K562 (cell line): ENCODE measurements at regions not wholly inside any gene's neighbourhood (a gene's known extent, or its start where the extent isn't known, plus 50 kb on each side); places are given as distances from the start of the nearest gene placed in this dataset.

ENCODE experiments used
- ATAC-seq: fragments of 200-7000 bp; cut with Tn5 transposase; 3 replicates; pipeline ENCODE4 v1.9.1; 2020; ENCODE audit warnings: moderate library complexity
- BruUV-seq: library from RNA; stranded (reverse); fragments of 400-500 nt; replicated peaks from 2 replicates; lab custom pipeline; 2021; lab: Mats Ljungman, UMichigan
- CTCF ChIA-PET: fragments of 300-600 bp; formaldehyde crosslinking; extraction: SDS; loops from one replicate; lab custom pipeline; 2021; ENCODE audit warnings: low intra/inter-chr PET ratio; lab: Yijun Ruan, JAX
- POLR2A ChIA-PET: fragments of 300-600, 350-650 bp; sonication (Branson Sonifier 250); formaldehyde crosslinking; extraction: SDS; loops from one replicate; lab custom pipeline; 2021; ENCODE audit warnings: antibody characterized with exemption, inconsistent platforms; lab: Yijun Ruan, JAX
- DNase-seq, 4 experiments: peaks; one replicate each; pipeline versions ENCODE4 v3.0.0 to v3.0.0-alpha.2; 2011 to 2018; ENCODE audit warnings: low spot score in 3 of 4, mixed read lengths in 3 of 4; ENCODE audit errors: extremely low read depth in 1 of 4
- FAIRE-seq: peaks from 2 replicates; lab custom pipeline; 2011; peaks lifted over from hg19 to GRCh38; lab: Jason Lieb, UNC
- H2AFZ ChIP-seq: 2 replicates; pipeline ENCODE4 v1.6.0; 2011; ENCODE audit warnings: low read depth, low read length, control low read depth, inconsistent platforms
- H3K27ac ChIP-seq: fragments of 200-600 bp; 3 replicates; pipeline ENCODE4 v1.8.0; 2011; ENCODE audit warnings: low read depth, mild to moderate bottlenecking, control low read depth, inconsistent platforms, low read length, moderate library complexity, mixed read lengths; ENCODE audit errors: extremely low read depth
- H3K27me3 ChIP-seq, 2 experiments: fragments of 300-600 bp in 1 of 2; 2 replicates in 1 of 2; 3 replicates in 1 of 2; pipeline versions ENCODE4 v1.6.0 to v1.8.0; 2011; ENCODE audit warnings: inconsistent platforms in 2 of 2, low read length in 2 of 2, mild to moderate bottlenecking in 1 of 2, mixed read lengths in 1 of 2, moderate library complexity in 1 of 2; ENCODE audit not compliant: control insufficient read depth in 2 of 2, insufficient read depth in 2 of 2
- H3K36me3 ChIP-seq: fragments of 300-600 bp; 3 replicates; pipeline ENCODE4 v1.8.0; 2011; ENCODE audit warnings: mild to moderate bottlenecking, low read length, inconsistent platforms; ENCODE audit not compliant: control insufficient read depth, insufficient read depth
- H3K4me1 ChIP-seq, 2 experiments: fragments of 200-600 bp in 1 of 2; replicated peaks in 1 of 2; 2 replicates in 1 of 2; 3 replicates in 1 of 2; pipeline versions ENCODE4 v1.5.1 to v1.8.0; 2011; ENCODE audit warnings: inconsistent platforms in 2 of 2, low read length in 2 of 2, mild to moderate bottlenecking in 1 of 2, mixed read lengths in 1 of 2, moderate library complexity in 1 of 2; ENCODE audit not compliant: control insufficient read depth in 2 of 2, insufficient read depth in 2 of 2
- H3K4me2 ChIP-seq: 2 replicates; pipeline ENCODE4 v1.6.1; 2011; ENCODE audit warnings: low read length, control low read depth, inconsistent platforms, mixed read lengths; ENCODE audit not compliant: insufficient read depth
- H3K4me3 ChIP-seq: fragments of 200-600 bp; sonication (generic), shearing (Covaris generic); 2 replicates; pipeline ENCODE4 v1.5.1; 2016; ENCODE audit warnings: control low read depth, inconsistent platforms
- H3K79me2 ChIP-seq: fragments of 200-600 bp; 3 replicates; pipeline ENCODE4 v1.8.0; 2011; ENCODE audit warnings: low read length, inconsistent platforms; ENCODE audit not compliant: control insufficient read depth, insufficient read depth
- H3K9ac ChIP-seq, 2 experiments: 2 replicates each; pipeline versions ENCODE4 v1.6.0 to v1.6.1; 2011; ENCODE audit warnings: low read depth in 2 of 2, low read length in 2 of 2, control low read depth in 1 of 2, inconsistent platforms in 1 of 2, mild to moderate bottlenecking in 1 of 2, mixed read lengths in 1 of 2; ENCODE audit not compliant: insufficient read depth in 1 of 2
- H3K9me1 ChIP-seq: one replicate; pipeline ENCODE4 v1.6.0; 2011; ENCODE audit warnings: inconsistent platforms, mild to moderate bottlenecking, low read length, moderate library complexity; ENCODE audit not compliant: control insufficient read depth, insufficient read depth
- H3K9me3 ChIP-seq: replicated peaks from 2 replicates; pipeline ENCODE4 v1.5.1; 2011; ENCODE audit warnings: low read depth, low read length, inconsistent platforms; ENCODE audit not compliant: control insufficient read depth, insufficient read depth
- H4K20me1 ChIP-seq: replicated peaks from 2 replicates; pipeline ENCODE4 v1.6.1; 2011; ENCODE audit warnings: low read length, inconsistent platforms, mixed read lengths; ENCODE audit not compliant: control insufficient read depth, insufficient read depth
- ARID3B ChIP-seq: fragments of 250-450 bp; sonication (Bioruptor Pico); IDR thresholded peaks from 2 replicates; pipeline ENCODE4 v1.4.0; 2020; ENCODE audit warnings: borderline replicate concordance
- MYNN ChIP-seq, 2 experiments: sonication (generic); formaldehyde crosslinking in 1 of 2; IDR thresholded peaks; 2 replicates each; pipeline versions ENCODE4 v1.5.0 to v1.6.1; 2016 to 2020; ENCODE audit warnings: antibody characterized with exemption in 1 of 2, missing genetic modification reagents in 1 of 2
- NFE2L1 ChIP-seq: fragments of 450-650 bp; IDR thresholded peaks from 2 replicates; pipeline ENCODE4 v1.6.1; 2016; ENCODE audit warnings: missing genetic modification characterization, low read depth, mild to moderate bottlenecking, missing compliant biosample characterization, moderate library complexity, borderline replicate concordance
- NR1H2 ChIP-seq: sonication (generic); formaldehyde crosslinking; IDR thresholded peaks from 2 replicates; pipeline ENCODE4 v1.4.0; 2020; ENCODE audit warnings: mild to moderate bottlenecking, missing genetic modification reagents
- POLR3G ChIP-seq: IDR thresholded peaks from 2 replicates; pipeline ENCODE4 v1.6.1; 2011; ENCODE audit not compliant: insufficient read length, insufficient replicate concordance; ENCODE audit errors: extremely low read depth
- RFX5 ChIP-seq: IDR thresholded peaks from 2 replicates; pipeline ENCODE4 v1.6.1; 2011; ENCODE audit warnings: low read depth, mild to moderate bottlenecking, improper control_type of control experiment, low read length
- SETDB1 ChIP-seq: IDR thresholded peaks from one replicate; pipeline ENCODE4 v1.6.1; 2012; ENCODE audit warnings: low read length, control low read depth, inconsistent platforms
- SMAD2 ChIP-seq: fragments of 150-350 bp; IDR thresholded peaks from 2 replicates; pipeline ENCODE4 v1.6.1; 2014; ENCODE audit warnings: low read depth, mild to moderate bottlenecking, low read length
- ZKSCAN1 ChIP-seq: fragments of 150-350 bp; IDR thresholded peaks from 2 replicates; pipeline ENCODE4 v1.6.1; 2016; ENCODE audit warnings: low read depth, low read length
- ZNF146 ChIP-seq: IDR thresholded peaks from one replicate; pipeline ENCODE4 v1.6.1; 2018; ENCODE audit warnings: missing compliant biosample characterization; ENCODE audit not compliant: unreplicated experiment
- ZNF407 ChIP-seq: fragments of 450-650 bp; IDR thresholded peaks from 2 replicates; pipeline ENCODE4 v1.6.1; 2016; ENCODE audit warnings: low read depth
- ZNF764 ChIP-seq: fragments of 250-450 bp; sonication (Bioruptor Pico); IDR thresholded peaks from 2 replicates; pipeline ENCODE4 v1.4.0; 2020; ENCODE audit warnings: low read depth, mild to moderate bottlenecking, moderate library complexity
- WGBS: fragments of 100-300 bp; shearing (Covaris generic); methylation state at CpG from one replicate; pipeline ENCODE4 v1.1.6; 2016; ENCODE audit warnings: low coverage, mixed read lengths; ENCODE audit not compliant: insufficient coverage; ENCODE audit errors: missing lambda C conversion rate; 5-methylcytosine and 5-hydroxymethylcytosine counted together
- in situ Hi-C: fragments of 300-500 bp; cut with MboI; formaldehyde crosslinking; loops from 4 replicates; pipeline ENCODE4 v1.15.0; 2018; ENCODE audit warnings: inconsistent platforms, mixed read lengths
- intact Hi-C: fragments of 100-400 bp; cut with micrococcal nuclease; formaldehyde crosslinking; loops from 2 replicates; pipeline ENCODE4 v1.14.2; 2022

- TF ChIP-seq ARID3B (CRISPR knock-in tag) (no peak), ZNF764 (CRISPR knock-in tag) (no peak), POLR3G (no peak)
Observed at GRCh38 chr2:78077633-78078032, 555.5 kb upstream of the LRRTM4 start (continued).

- 6% methylated on average over 2 of the region's 2 CpGs for WGBS
- POLR2A ChIA-PET: no interaction called here
- intact Hi-C loops: no loop called here
- Histone ChIP-seq H3K27me3 (no peaks in the 10 kb centered on the region), H3K36me3 (no peaks in the 10 kb centered on the region), H3K27ac (no peak overlapping the region), H3K79me2 (no peaks in the 10 kb centered on the region), H3K9me1 (no peaks in the 10 kb centered on the region), H3K4me1 (no peaks in the 10 kb centered on the region), H3K9ac (no peak overlapping the region), H3K9me3 (no peaks in the 10 kb centered on the region), H4K20me1 (no peaks in the 10 kb centered on the region), H3K4me3 (no peak overlapping the region), H2AFZ (no peak overlapping the region), H3K4me2 (no peak overlapping the region)
- ATAC-seq (no peak), FAIRE-seq (no peak), DNase-seq (no peak)
- BruUV-seq: no TSS peak
- TF ChIP-seq ZKSCAN1 (no peak), MYNN (IDR thresholded peaks at IDR 0.05) (no peak), MYNN (CRISPR knock-in tag; IDR thresholded peaks at IDR 0.05) (no peak), SMAD2 (no peak), ZNF146 (CRISPR knock-in tag) (no peak), NFE2L1 (tag) (no peak), ZNF407 (no peak), RFX5 (no peak), SETDB1 (no peak), NR1H2 (CRISPR knock-in tag) (no peak)
- CTCF ChIA-PET: no interaction called here
- in situ Hi-C loops: no loop called here
Observed at GRCh38 chr2:78082555-78082954, 560.4 kb upstream of the LRRTM4 start.
